GM12878 (cell line): ENCODE measurements at regions not wholly inside any gene's neighbourhood (a gene's known extent, or its start where the extent isn't known, plus 50 kb on each side); places are given as distances from the start of the nearest gene placed in this dataset.

Experiments used
- BRCA1 ChIP-seq: IDR thresholded peaks from 2 replicates; pipeline ENCODE4 v1.6.1; 2011; ENCODE audit warnings: low read depth, low read length, improper control_type of control experiment
- CHD4 ChIP-seq: fragments of 200-600 bp; sonication (generic); IDR thresholded peaks from 2 replicates; pipeline ENCODE4 v1.6.1; 2016; ENCODE audit warnings: mild to moderate bottlenecking
- DPF2 ChIP-seq: fragments of 450-650 bp; IDR thresholded peaks from 2 replicates; pipeline ENCODE4 v1.6.1; 2017; ENCODE audit warnings: mild to moderate bottlenecking
- GABPA ChIP-seq: IDR thresholded peaks from 2 replicates; pipeline ENCODE4 v1.6.1; 2014; ENCODE audit warnings: antibody characterized with exemption, low read depth, mild to moderate bottlenecking, inconsistent platforms
- HDAC2 ChIP-seq: fragments of 200-600 bp; sonication (generic); IDR thresholded peaks from 2 replicates; pipeline ENCODE4 v1.6.1; 2017
- NR2C1 ChIP-seq: fragments of 450-650 bp; IDR thresholded peaks from 2 replicates; pipeline ENCODE4 v1.6.1; 2017; ENCODE audit warnings: antibody characterized with exemption, mild to moderate bottlenecking, moderate library complexity
- RAD51 ChIP-seq: fragments of 450-650 bp; IDR thresholded peaks from 2 replicates; pipeline ENCODE4 v1.6.1; 2016; ENCODE audit warnings: moderate library complexity, mild to moderate bottlenecking, inconsistent platforms
- RUNX3 ChIP-seq: IDR thresholded peaks from 2 replicates; pipeline ENCODE4 v1.6.1; 2012; ENCODE audit warnings: low read length, inconsistent platforms
- SIN3A ChIP-seq: IDR thresholded peaks from 2 replicates; pipeline ENCODE4 v1.6.1; 2012; ENCODE audit warnings: low read depth, low read length, improper control_type of control experiment
- SUPT20H ChIP-seq: IDR thresholded peaks from 2 replicates; pipeline ENCODE4 v1.6.1; 2011; ENCODE audit warnings: low read depth, mild to moderate bottlenecking, low read length, moderate library complexity, borderline replicate concordance; ENCODE audit not compliant: control insufficient read depth
- SUZ12 ChIP-seq: fragments of 200-600 bp; sonication (generic); IDR thresholded peaks from one replicate; pipeline ENCODE4 v1.6.1; 2018; ENCODE audit warnings: antibody characterized with exemption, mild to moderate bottlenecking; ENCODE audit not compliant: unreplicated experiment
- ZNF207 ChIP-seq: fragments of 450-650 bp; IDR thresholded peaks from 2 replicates; pipeline ENCODE4 v1.6.1; 2014; ENCODE audit warnings: antibody characterized with exemption, mild to moderate bottlenecking, borderline replicate concordance
- TF ChIP-seq, protein P1 (sequence below): fragments of 450-650 bp; conservative IDR thresholded peaks from 2 replicates; pipeline ENCODE4 v1.6.1; 2017; ENCODE audit warnings: mild to moderate bottlenecking, moderate library complexity
- TF ChIP-seq, protein P2 (sequence below): fragments of 450-650 bp; IDR thresholded peaks from 2 replicates; pipeline ENCODE4 v1.6.1; 2016; ENCODE audit warnings: mild to moderate bottlenecking, moderate library complexity, borderline replicate concordance
- TF ChIP-seq, protein P3 (sequence below): fragments of 450-650 bp; IDR thresholded peaks from 2 replicates; pipeline ENCODE4 v1.6.1; 2017; ENCODE audit warnings: mild to moderate bottlenecking, moderate library complexity
- TF ChIP-seq, protein P4 (sequence below): fragments of 450-650 bp; IDR thresholded peaks from 2 replicates; pipeline ENCODE4 v1.6.1; 2016; ENCODE audit warnings: mild to moderate bottlenecking
- TF ChIP-seq, protein P5 (sequence below): IDR thresholded peaks from 2 replicates; pipeline ENCODE4 v1.6.1; 2012; ENCODE audit warnings: low read depth, low read length, improper control_type of control experiment

DNA sequence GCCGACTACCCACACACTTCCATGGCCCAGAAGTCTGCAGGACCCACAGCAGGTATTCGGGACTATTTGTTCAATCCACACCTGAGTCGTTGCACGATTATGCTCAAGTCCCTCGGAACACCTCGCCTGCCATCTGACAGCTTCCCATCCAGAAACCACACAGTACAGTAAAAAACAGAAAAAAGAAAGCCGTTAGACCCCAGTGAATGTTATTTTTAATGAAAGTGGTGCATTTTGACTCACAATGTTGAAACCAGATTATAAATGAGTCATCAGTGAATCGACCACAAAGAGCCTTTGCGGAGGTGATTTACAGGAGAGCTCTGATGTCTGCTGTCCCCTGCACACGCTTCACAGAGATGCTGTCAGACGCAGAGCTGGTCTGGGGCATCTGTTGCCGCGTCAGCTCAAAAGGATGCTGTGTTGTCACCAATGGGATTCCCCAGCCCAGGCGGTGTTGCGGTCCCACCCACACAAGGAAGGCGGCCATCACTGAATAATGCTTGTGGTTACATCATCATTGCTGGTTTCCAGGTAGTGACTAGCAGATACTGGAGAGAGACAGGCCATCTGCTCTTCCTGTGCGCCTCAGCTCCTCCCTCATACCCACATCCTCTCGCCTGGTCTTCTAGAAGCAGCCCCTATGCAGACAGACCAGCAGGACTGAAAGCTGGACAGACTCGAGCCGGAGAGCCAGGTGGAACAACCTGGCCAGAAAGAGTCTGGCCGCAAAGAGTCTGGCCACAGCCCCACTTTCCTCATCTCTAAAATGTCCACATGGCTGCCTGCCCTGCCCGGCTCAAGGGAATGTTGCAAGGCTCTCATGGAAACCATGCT is 116.8 kb downstream of the TOMM20 start (continued):
- TF ChIP-seq GABPA (no peak), SIN3A (no peak), SUZ12 (no peak), SUPT20H (no peak), BRCA1 (no peak), RUNX3 (no peak), CHD4 (no peak), DPF2 (peak; percentile 99), HDAC2 (no peak), ZNF207 (no peak), NR2C1 (no peak), RAD51 (peak; percentile 77)
- TF ChIP-seq, protein P1, sequence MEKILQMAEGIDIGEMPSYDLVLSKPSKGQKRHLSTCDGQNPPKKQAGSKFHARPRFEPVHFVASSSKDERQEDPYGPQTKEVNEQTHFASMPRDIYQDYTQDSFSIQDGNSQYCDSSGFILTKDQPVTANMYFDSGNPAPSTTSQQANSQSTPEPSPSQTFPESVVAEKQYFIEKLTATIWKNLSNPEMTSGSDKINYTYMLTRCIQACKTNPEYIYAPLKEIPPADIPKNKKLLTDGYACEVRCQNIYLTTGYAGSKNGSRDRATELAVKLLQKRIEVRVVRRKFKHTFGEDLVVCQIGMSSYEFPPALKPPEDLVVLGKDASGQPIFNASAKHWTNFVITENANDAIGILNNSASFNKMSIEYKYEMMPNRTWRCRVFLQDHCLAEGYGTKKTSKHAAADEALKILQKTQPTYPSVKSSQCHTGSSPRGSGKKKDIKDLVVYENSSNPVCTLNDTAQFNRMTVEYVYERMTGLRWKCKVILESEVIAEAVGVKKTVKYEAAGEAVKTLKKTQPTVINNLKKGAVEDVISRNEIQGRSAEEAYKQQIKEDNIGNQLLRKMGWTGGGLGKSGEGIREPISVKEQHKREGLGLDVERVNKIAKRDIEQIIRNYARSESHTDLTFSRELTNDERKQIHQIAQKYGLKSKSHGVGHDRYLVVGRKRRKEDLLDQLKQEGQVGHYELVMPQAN, result peak; percentile 71
- TF ChIP-seq, protein P2, sequence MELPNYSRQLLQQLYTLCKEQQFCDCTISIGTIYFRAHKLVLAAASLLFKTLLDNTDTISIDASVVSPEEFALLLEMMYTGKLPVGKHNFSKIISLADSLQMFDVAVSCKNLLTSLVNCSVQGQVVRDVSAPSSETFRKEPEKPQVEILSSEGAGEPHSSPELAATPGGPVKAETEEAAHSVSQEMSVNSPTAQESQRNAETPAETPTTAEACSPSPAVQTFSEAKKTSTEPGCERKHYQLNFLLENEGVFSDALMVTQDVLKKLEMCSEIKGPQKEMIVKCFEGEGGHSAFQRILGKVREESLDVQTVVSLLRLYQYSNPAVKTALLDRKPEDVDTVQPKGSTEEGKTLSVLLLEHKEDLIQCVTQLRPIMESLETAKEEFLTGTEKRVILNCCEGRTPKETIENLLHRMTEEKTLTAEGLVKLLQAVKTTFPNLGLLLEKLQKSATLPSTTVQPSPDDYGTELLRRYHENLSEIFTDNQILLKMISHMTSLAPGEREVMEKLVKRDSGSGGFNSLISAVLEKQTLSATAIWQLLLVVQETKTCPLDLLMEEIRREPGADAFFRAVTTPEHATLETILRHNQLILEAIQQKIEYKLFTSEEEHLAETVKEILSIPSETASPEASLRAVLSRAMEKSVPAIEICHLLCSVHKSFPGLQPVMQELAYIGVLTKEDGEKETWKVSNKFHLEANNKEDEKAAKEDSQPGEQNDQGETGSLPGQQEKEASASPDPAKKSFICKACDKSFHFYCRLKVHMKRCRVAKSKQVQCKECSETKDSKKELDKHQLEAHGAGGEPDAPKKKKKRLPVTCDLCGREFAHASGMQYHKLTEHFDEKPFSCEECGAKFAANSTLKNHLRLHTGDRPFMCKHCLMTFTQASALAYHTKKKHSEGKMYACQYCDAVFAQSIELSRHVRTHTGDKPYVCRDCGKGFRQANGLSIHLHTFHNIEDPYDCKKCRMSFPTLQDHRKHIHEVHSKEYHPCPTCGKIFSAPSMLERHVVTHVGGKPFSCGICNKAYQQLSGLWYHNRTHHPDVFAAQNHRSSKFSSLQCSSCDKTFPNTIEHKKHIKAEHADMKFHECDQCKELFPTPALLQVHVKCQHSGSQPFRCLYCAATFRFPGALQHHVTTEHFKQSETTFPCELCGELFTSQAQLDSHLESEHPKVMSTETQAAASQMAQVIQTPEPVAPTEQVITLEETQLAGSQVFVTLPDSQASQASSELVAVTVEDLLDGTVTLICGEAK, result peak; percentile 77
- TF ChIP-seq, protein P3, sequence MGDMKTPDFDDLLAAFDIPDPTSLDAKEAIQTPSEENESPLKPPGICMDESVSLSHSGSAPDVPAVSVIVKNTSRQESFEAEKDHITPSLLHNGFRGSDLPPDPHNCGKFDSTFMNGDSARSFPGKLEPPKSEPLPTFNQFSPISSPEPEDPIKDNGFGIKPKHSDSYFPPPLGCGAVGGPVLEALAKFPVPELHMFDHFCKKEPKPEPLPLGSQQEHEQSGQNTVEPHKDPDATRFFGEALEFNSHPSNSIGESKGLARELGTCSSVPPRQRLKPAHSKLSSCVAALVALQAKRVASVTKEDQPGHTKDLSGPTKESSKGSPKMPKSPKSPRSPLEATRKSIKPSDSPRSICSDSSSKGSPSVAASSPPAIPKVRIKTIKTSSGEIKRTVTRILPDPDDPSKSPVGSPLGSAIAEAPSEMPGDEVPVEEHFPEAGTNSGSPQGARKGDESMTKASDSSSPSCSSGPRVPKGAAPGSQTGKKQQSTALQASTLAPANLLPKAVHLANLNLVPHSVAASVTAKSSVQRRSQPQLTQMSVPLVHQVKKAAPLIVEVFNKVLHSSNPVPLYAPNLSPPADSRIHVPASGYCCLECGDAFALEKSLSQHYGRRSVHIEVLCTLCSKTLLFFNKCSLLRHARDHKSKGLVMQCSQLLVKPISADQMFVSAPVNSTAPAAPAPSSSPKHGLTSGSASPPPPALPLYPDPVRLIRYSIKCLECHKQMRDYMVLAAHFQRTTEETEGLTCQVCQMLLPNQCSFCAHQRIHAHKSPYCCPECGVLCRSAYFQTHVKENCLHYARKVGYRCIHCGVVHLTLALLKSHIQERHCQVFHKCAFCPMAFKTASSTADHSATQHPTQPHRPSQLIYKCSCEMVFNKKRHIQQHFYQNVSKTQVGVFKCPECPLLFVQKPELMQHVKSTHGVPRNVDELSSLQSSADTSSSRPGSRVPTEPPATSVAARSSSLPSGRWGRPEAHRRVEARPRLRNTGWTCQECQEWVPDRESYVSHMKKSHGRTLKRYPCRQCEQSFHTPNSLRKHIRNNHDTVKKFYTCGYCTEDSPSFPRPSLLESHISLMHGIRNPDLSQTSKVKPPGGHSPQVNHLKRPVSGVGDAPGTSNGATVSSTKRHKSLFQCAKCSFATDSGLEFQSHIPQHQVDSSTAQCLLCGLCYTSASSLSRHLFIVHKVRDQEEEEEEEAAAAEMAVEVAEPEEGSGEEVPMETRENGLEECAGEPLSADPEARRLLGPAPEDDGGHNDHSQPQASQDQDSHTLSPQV, result peak; percentile 98
- TF ChIP-seq, protein P4, sequence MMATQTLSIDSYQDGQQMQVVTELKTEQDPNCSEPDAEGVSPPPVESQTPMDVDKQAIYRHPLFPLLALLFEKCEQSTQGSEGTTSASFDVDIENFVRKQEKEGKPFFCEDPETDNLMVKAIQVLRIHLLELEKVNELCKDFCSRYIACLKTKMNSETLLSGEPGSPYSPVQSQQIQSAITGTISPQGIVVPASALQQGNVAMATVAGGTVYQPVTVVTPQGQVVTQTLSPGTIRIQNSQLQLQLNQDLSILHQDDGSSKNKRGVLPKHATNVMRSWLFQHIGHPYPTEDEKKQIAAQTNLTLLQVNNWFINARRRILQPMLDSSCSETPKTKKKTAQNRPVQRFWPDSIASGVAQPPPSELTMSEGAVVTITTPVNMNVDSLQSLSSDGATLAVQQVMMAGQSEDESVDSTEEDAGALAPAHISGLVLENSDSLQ, result peak; percentile 90
- TF ChIP-seq, protein P5, sequence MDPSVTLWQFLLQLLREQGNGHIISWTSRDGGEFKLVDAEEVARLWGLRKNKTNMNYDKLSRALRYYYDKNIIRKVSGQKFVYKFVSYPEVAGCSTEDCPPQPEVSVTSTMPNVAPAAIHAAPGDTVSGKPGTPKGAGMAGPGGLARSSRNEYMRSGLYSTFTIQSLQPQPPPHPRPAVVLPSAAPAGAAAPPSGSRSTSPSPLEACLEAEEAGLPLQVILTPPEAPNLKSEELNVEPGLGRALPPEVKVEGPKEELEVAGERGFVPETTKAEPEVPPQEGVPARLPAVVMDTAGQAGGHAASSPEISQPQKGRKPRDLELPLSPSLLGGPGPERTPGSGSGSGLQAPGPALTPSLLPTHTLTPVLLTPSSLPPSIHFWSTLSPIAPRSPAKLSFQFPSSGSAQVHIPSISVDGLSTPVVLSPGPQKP, result peak; percentile 72; the same call in 1 of the 2 replicates
